Suppressor macrophage treated with lipopolysaccharide for 1 hour (primary cell): ENCODE measurements at regions not wholly inside any gene's neighbourhood (a gene's known extent, or its start where the extent isn't known, plus 50 kb on each side); places are given as distances from the start of the nearest gene placed in this dataset.

ENCODE experiments used
- DNase-seq, 3 donors: peaks; one replicate each; pipeline ENCODE4 v3.0.0-alpha.2; 2020 to 2022

GRCh38 chr3:193851941-193852674 is 259.1 kb downstream of the OPA1 start:
- DNase-seq = no peak

GRCh38 chr3:193852901-193853300 is 259.9 kb downstream of the OPA1 start:
- no peak for DNase-seq

- DNase-seq = peak in 2 of 3 donors; percentile 34 to 46
These were observed 260.7 kb downstream of the OPA1 start for GRCh38 chr3:193853511-193854219.

- no peak for DNase-seq
These were observed 265.0 kb downstream of the OPA1 start for GRCh38 chr3:193857996-193858395.

GRCh38 chr3:193859195-193859594 is 266.2 kb downstream of the OPA1 start:
- DNase-seq = no peak

GRCh38 chr3:193861012-193861411 is 268.0 kb downstream of the OPA1 start:
- no peak for DNase-seq

GRCh38 chr3:193862843-193863242 is 269.8 kb downstream of the OPA1 start:
- DNase-seq = no peak

- no peak for DNase-seq
These were observed 270.8 kb downstream of the OPA1 start for GRCh38 chr3:193863657-193864357.

GRCh38 chr3:193865339-193865738 is 270.6 kb upstream of the HES1 start:
- DNase-seq = peak in 1 of 3 donors; percentile 41

GRCh38 chr3:193865896-193866480 is 270.0 kb upstream of the HES1 start:
- no peak for DNase-seq

- no peak for DNase-seq
These were observed 267.4 kb upstream of the HES1 start for GRCh38 chr3:193868590-193868989.

GRCh38 chr3:193869221-193870201 is 266.4 kb upstream of the HES1 start:
- DNase-seq = peak; percentile 85 to 87 (median 86)

GRCh38 chr3:193870376-193871219 is 265.4 kb upstream of the HES1 start:
- peak; percentile 25 to 34 (median 33) for DNase-seq

GRCh38 chr3:193871220-193871485 is 264.8 kb upstream of the HES1 start:
- no peak for DNase-seq

GRCh38 chr3:193872265-193872753 is 263.6 kb upstream of the HES1 start:
- DNase-seq = no peak

- peak in 2 of 3 donors; percentile 28 to 41 for DNase-seq
These were observed 262.3 kb upstream of the HES1 start for GRCh38 chr3:193873426-193874201.

- DNase-seq = no peak
These were observed 261.4 kb upstream of the HES1 start for GRCh38 chr3:193874512-193874911.

GRCh38 chr3:193874997-193875593 is 260.9 kb upstream of the HES1 start:
- DNase-seq = no peak

- DNase-seq = no peak
These were observed 260.2 kb upstream of the HES1 start for GRCh38 chr3:193875601-193876321.
